ENCODE measurements at regions not wholly inside any gene's neighbourhood (a gene's known extent, or its start where the extent isn't known, plus 50 kb on each side); places are given as distances from the start of the nearest gene placed in this dataset.

- TF ChIP-seq CTCF (IDR thresholded peaks at IDR 0.05) (no peak), ZFX (IDR thresholded peaks at IDR 0.05; ENCODE audit: borderline replicate concordance) (no peak)
Observed at GRCh38 chr2:236658974-236659757, 89.5 kb downstream of the ACKR3 start.

All from 22Rv1 (cell line).